ENCODE measurements at regions not wholly inside any gene's neighbourhood (a gene's known extent, or its start where the extent isn't known, plus 50 kb on each side); places are given as distances from the start of the nearest gene placed in this dataset.

GRCh38 chr18:2324459-2324858 is 246.8 kb downstream of the METTL4 start:
- no peak for DNase-seq (ENCODE audit: low read depth)
- no peak overlapping the region for H3K4me3 ChIP-seq (ENCODE audit: low read length)
- no peak for TF ChIP-seq CTCF (conservative IDR thresholded peaks at IDR 0.05; ENCODE audit: low read length)

- H3K4me3 ChIP-seq (ENCODE audit: low read length) = no peak overlapping the region
- no peak for TF ChIP-seq CTCF (conservative IDR thresholded peaks at IDR 0.05; ENCODE audit: low read length)
- DNase-seq (ENCODE audit: low read depth) = no peak
These were observed 245.9 kb downstream of the METTL4 start for GRCh38 chr18:2325308-2325849.

- no peak for TF ChIP-seq CTCF (conservative IDR thresholded peaks at IDR 0.05; ENCODE audit: low read length)
- no peak overlapping the region for H3K4me3 ChIP-seq (ENCODE audit: low read length)
- DNase-seq (ENCODE audit: low read depth) = no peak
These were observed 245.4 kb downstream of the METTL4 start for GRCh38 chr18:2325933-2326332.

- no peak overlapping the region for H3K4me3 ChIP-seq (ENCODE audit: low read length)
- DNase-seq (ENCODE audit: low read depth) = peak; percentile 8
- TF ChIP-seq CTCF (conservative IDR thresholded peaks at IDR 0.05; ENCODE audit: low read length) = no peak
These were observed 244.3 kb downstream of the METTL4 start for GRCh38 chr18:2326999-2327398.

GRCh38 chr18:2330764-2331163 is 240.5 kb downstream of the METTL4 start:
- TF ChIP-seq CTCF (conservative IDR thresholded peaks at IDR 0.05; ENCODE audit: low read length) = no peak
- no peak overlapping the region for H3K4me3 ChIP-seq (ENCODE audit: low read length)
- DNase-seq (ENCODE audit: low read depth) = no peak

- no peak for TF ChIP-seq CTCF (conservative IDR thresholded peaks at IDR 0.05; ENCODE audit: low read length)
- no peak overlapping the region for H3K4me3 ChIP-seq (ENCODE audit: low read length)
- no peak for DNase-seq (ENCODE audit: low read depth)
These were observed 239.8 kb downstream of the METTL4 start for GRCh38 chr18:2331491-2331890.

GRCh38 chr18:2336690-2337392 is 234.5 kb downstream of the METTL4 start:
- no peak for TF ChIP-seq CTCF (conservative IDR thresholded peaks at IDR 0.05; ENCODE audit: low read length)
- no peak overlapping the region for H3K4me3 ChIP-seq (ENCODE audit: low read length)
- no peak for DNase-seq (ENCODE audit: low read depth)

Measured in AG10803 (cell line).